ENCODE measurements at regions not wholly inside any gene's neighbourhood (a gene's known extent, or its start where the extent isn't known, plus 50 kb on each side); places are given as distances from the start of the nearest gene placed in this dataset.

GRCh38 chr12:126890097-126890496 lies 1376.9 kb upstream of the TMEM132C start:
- TF ChIP-seq CTCF (IDR thresholded peaks at IDR 0.05; ENCODE audit: insufficient read depth, low read length) (no peak), POLR2AphosphoS5 (IDR thresholded peaks at IDR 0.05; ENCODE audit: low read depth) (no peak), GABPA (IDR thresholded peaks at IDR 0.05; ENCODE audit: low read depth) (no peak)

All from HL-60 (cell line).